ENCODE measurements at regions not wholly inside any gene's neighbourhood (a gene's known extent, or its start where the extent isn't known, plus 50 kb on each side); places are given as distances from the start of the nearest gene placed in this dataset.

DNA sequence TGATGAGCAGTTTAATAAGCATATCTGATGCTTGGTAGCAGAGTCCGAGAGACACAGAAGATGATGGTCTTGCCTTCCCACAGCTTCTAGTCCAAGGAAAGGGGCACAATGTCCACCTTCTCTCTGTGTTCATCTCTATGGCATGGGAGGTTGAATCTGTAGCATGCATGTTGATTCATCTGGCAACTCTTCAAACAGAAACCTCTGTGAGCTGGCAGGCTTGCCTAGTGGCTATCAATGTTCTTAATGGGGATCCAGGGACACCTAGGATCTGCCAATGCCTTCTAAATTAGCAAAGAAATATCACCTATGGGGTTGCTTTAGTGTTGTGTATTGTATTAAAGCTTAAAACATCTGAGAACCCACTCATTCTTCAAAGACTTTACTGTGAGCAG is 170.8 kb downstream of the INO80D start:
- H3K27me3 Mint-ChIP-seq (ENCODE audit: unreplicated experiment), result no peaks in the 10 kb centered on the region
- peaks cover 16% of the 10 kb centered on the region for H3K4me1 Mint-ChIP-seq (ENCODE audit: unreplicated experiment)
- no peaks in the 10 kb centered on the region for H3K9me3 Mint-ChIP-seq (ENCODE audit: unreplicated experiment)
- peaks cover 7% of the 10 kb centered on the region for H3K36me3 Mint-ChIP-seq (ENCODE audit: low read depth, unreplicated experiment)
- no peak for DNase-seq (ENCODE audit: low spot score)
- H3K27ac Mint-ChIP-seq (ENCODE audit: unreplicated experiment), result no peak overlapping the region
- TF ChIP-seq, protein P1, sequence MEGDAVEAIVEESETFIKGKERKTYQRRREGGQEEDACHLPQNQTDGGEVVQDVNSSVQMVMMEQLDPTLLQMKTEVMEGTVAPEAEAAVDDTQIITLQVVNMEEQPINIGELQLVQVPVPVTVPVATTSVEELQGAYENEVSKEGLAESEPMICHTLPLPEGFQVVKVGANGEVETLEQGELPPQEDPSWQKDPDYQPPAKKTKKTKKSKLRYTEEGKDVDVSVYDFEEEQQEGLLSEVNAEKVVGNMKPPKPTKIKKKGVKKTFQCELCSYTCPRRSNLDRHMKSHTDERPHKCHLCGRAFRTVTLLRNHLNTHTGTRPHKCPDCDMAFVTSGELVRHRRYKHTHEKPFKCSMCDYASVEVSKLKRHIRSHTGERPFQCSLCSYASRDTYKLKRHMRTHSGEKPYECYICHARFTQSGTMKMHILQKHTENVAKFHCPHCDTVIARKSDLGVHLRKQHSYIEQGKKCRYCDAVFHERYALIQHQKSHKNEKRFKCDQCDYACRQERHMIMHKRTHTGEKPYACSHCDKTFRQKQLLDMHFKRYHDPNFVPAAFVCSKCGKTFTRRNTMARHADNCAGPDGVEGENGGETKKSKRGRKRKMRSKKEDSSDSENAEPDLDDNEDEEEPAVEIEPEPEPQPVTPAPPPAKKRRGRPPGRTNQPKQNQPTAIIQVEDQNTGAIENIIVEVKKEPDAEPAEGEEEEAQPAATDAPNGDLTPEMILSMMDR (IDR thresholded peaks at IDR 0.05; ENCODE audit: unreplicated experiment), result no peak
- no peak overlapping the region for H3K4me3 Mint-ChIP-seq (ENCODE audit: unreplicated experiment)

DNA sequence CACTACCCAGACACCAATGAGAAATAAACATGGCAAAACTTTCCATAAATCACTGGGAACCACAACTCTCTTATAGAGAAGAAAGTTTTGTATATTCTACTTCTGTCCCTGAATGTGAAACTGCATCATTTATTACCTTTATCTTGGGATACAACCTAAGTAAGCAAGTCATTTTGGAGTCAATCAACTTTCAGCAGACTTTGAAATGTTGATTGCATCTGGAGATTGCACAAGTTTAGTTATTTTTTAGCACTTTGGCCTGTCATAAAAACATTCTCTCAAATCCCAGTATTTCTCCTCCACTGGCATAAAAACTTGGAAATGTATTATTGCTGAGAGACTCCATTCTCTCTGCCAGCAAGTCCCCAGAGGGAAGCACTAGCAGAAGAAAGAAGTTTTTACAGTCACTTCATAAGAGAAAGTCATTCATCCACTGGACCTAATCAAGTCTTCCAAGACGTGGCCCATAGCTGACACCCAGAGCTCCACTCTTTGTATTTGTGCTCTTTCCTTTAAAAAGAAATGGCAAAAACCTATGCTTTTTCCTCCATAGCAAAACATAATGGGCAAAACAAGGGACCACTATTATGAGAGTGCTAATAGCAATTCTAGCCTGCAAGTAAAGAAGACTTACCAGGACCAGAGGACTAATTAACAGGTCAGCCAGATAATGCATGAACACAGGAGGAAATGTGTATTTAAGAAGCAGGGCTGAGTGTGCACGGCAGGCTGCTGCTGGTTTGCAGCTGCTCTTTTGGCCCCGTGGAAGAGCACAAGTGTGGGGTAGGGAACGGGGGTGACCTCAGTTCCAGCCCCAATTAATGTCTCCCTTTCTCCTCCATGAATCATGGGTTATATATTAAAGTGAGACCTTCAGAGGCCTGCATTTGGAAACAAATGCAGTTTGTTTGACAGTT is 171.5 kb downstream of the INO80D start:
- no peaks in the 10 kb centered on the region for H3K9me3 Mint-ChIP-seq (ENCODE audit: unreplicated experiment)
- no peak overlapping the region for H3K27ac Mint-ChIP-seq (ENCODE audit: unreplicated experiment)
- H3K27me3 Mint-ChIP-seq (ENCODE audit: unreplicated experiment), result no peaks in the 10 kb centered on the region
- TF ChIP-seq, protein P1 (IDR thresholded peaks at IDR 0.05; ENCODE audit: unreplicated experiment), result no peak
- DNase-seq (ENCODE audit: low spot score), result no peak
- peaks cover 3% of the 10 kb centered on the region for H3K36me3 Mint-ChIP-seq (ENCODE audit: low read depth, unreplicated experiment)
- H3K4me3 Mint-ChIP-seq (ENCODE audit: unreplicated experiment), result no peak overlapping the region
- H3K4me1 Mint-ChIP-seq (ENCODE audit: unreplicated experiment), result peaks cover 16% of the 10 kb centered on the region

DNA sequence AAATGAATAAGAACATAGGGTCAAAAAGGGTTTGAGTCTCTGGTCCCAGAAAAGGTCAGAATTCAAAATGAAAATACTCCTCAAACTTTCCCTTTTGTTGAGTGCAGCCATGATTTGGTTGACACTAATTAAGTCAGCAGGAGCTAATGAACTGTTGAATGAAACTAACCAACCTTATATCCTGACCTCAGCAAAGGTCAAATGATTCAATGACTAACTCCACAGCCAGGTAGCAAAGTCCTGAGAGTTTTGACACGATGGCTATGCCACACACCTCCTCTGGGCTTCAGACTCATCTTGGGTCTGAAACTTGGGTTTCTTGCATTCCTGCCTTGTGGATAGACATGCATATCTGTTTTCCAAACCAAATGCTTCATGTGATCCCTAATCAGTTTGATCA is 172.3 kb downstream of the INO80D start:
- no peak overlapping the region for H3K4me3 Mint-ChIP-seq (ENCODE audit: unreplicated experiment)
- DNase-seq (ENCODE audit: low spot score), result no peak
- no peaks in the 10 kb centered on the region for H3K9me3 Mint-ChIP-seq (ENCODE audit: unreplicated experiment)
- TF ChIP-seq, protein P1 (IDR thresholded peaks at IDR 0.05; ENCODE audit: unreplicated experiment), result no peak
- no peak overlapping the region for H3K27ac Mint-ChIP-seq (ENCODE audit: unreplicated experiment)
- H3K27me3 Mint-ChIP-seq (ENCODE audit: unreplicated experiment), result peaks cover 2% of the 10 kb centered on the region
- no peaks in the 10 kb centered on the region for H3K36me3 Mint-ChIP-seq (ENCODE audit: low read depth, unreplicated experiment)
- H3K4me1 Mint-ChIP-seq (ENCODE audit: unreplicated experiment), result peaks cover 16% of the 10 kb centered on the region

GRCh38 chr2:205911306-205911705 is 174.7 kb downstream of the INO80D start:
- no peaks in the 10 kb centered on the region for H3K36me3 Mint-ChIP-seq (ENCODE audit: low read depth, unreplicated experiment)
- TF ChIP-seq, protein P1 (IDR thresholded peaks at IDR 0.05; ENCODE audit: unreplicated experiment), result no peak
- H3K27ac Mint-ChIP-seq (ENCODE audit: unreplicated experiment), result no peak overlapping the region
- H3K27me3 Mint-ChIP-seq (ENCODE audit: unreplicated experiment), result peaks cover 2% of the 10 kb centered on the region
- H3K9me3 Mint-ChIP-seq (ENCODE audit: unreplicated experiment), result no peaks in the 10 kb centered on the region
- H3K4me1 Mint-ChIP-seq (ENCODE audit: unreplicated experiment), result peaks cover 23% of the 10 kb centered on the region
- no peak for DNase-seq (ENCODE audit: low spot score)
- H3K4me3 Mint-ChIP-seq (ENCODE audit: unreplicated experiment), result no peak overlapping the region

DNA sequence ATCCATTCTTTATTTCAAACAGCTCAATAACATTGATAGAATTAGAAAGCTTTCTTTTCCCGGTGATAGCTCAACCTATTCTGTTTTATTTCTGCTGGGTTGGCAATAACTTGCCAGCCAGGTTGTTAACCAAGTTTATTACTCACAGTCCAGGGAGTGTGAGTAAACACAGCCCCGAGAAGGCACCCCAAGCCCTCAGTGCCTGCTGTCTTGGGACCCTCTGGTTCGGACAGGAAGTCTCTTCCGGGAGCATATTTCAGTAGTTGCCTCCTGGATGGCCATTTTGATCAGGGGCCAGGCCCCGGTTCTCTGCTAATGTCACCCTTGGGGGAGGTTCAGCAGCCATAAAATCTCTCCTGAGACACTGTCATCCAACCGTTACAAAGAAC is 176.8 kb downstream of the INO80D start:
- no peak overlapping the region for H3K4me3 Mint-ChIP-seq (ENCODE audit: unreplicated experiment)

More for the DNA sequence above, 176.8 kb downstream of the INO80D start:
- H3K27me3 Mint-ChIP-seq (ENCODE audit: unreplicated experiment), result peaks cover 2% of the 10 kb centered on the region
- H3K36me3 Mint-ChIP-seq (ENCODE audit: low read depth, unreplicated experiment), result no peaks in the 10 kb centered on the region
- H3K9me3 Mint-ChIP-seq (ENCODE audit: unreplicated experiment), result no peaks in the 10 kb centered on the region
- no peak for DNase-seq (ENCODE audit: low spot score)
- TF ChIP-seq, protein P1 (IDR thresholded peaks at IDR 0.05; ENCODE audit: unreplicated experiment), result no peak
- peaks cover 34% of the 10 kb centered on the region for H3K4me1 Mint-ChIP-seq (ENCODE audit: unreplicated experiment)
- H3K27ac Mint-ChIP-seq (ENCODE audit: unreplicated experiment), result no peak overlapping the region
